DND-41 (cell line): ENCODE measurements at regions not wholly inside any gene's neighbourhood (a gene's known extent, or its start where the extent isn't known, plus 50 kb on each side); places are given as distances from the start of the nearest gene placed in this dataset.

Source experiments
- ATAC-seq: fragments of 200-7000 bp; cut with Tn5 transposase; 3 replicates; pipeline ENCODE4 v1.9.1; 2021; ENCODE audit warnings: low read depth; ENCODE audit not compliant: insufficient read depth
- DNase-seq: peaks from one replicate; pipeline ENCODE4 v3.0.0-alpha.2; 2020
- H2AFZ ChIP-seq: 2 replicates; pipeline ENCODE4 v1.6.0; 2012; ENCODE audit warnings: low read depth, low read length
- H3K27ac ChIP-seq: 2 replicates; pipeline ENCODE4 v1.5.1; 2012; ENCODE audit warnings: low read length, inconsistent platforms
- H3K27me3 ChIP-seq: fragments of 200-600 bp; sonication (generic); 2 replicates; pipeline ENCODE4 v1.6.0; 2012; ENCODE audit warnings: low read length, mild to moderate bottlenecking, inconsistent platforms; ENCODE audit not compliant: insufficient read depth, poor library complexity
- H3K36me3 ChIP-seq: 2 replicates; pipeline ENCODE4 v1.5.1; 2012; ENCODE audit warnings: low read length, inconsistent platforms; ENCODE audit not compliant: insufficient read depth
- H3K4me1 ChIP-seq: 2 replicates; pipeline ENCODE4 v1.5.1; 2012; ENCODE audit warnings: mild to moderate bottlenecking, low read length; ENCODE audit not compliant: insufficient read depth
- H3K4me2 ChIP-seq: 2 replicates; pipeline ENCODE4 v1.6.0; 2012; ENCODE audit warnings: mild to moderate bottlenecking, moderate library complexity, low read length, inconsistent platforms; ENCODE audit not compliant: insufficient read depth
- H3K4me3 ChIP-seq, 2 experiments: fragments of 200-600 bp in 1 of 2; shearing (Covaris generic) in 1 of 2; 2 replicates each; pipeline ENCODE4 v1.5.1; 2012 to 2016; ENCODE audit warnings: inconsistent platforms in 2 of 2, low read length in 2 of 2, mild to moderate bottlenecking in 2 of 2, low read depth in 1 of 2, moderate library complexity in 1 of 2
- H3K79me2 ChIP-seq: 2 replicates; pipeline ENCODE4 v1.6.0; 2012; ENCODE audit warnings: low read length, inconsistent platforms; ENCODE audit not compliant: insufficient read depth
- H3K9ac ChIP-seq: 2 replicates; pipeline ENCODE4 v1.6.0; 2012; ENCODE audit warnings: low read depth, mild to moderate bottlenecking, inconsistent platforms, low read length, moderate library complexity
- H3K9me3 ChIP-seq: 2 replicates; pipeline ENCODE4 v1.5.1; 2012; ENCODE audit warnings: low read length, moderate library complexity, mild to moderate bottlenecking, inconsistent platforms; ENCODE audit not compliant: insufficient read depth, severe bottlenecking
- H4K20me1 ChIP-seq: 2 replicates; pipeline ENCODE4 v1.6.0; 2012; ENCODE audit warnings: low read length; ENCODE audit not compliant: insufficient read depth
- CTCF ChIP-seq: IDR thresholded peaks from 2 replicates; pipeline ENCODE4 v1.5.1; 2012; ENCODE audit warnings: borderline replicate concordance, low read length, moderate library complexity, mild to moderate bottlenecking; ENCODE audit not compliant: poor library complexity, severe bottlenecking; ENCODE audit errors: extremely low read depth
- EZH2 ChIP-seq: IDR thresholded peaks from 3 replicates; pipeline ENCODE4 v1.6.1; 2012; ENCODE audit warnings: borderline replicate concordance, low read depth, mild to moderate bottlenecking, moderate library complexity, low read length, inconsistent platforms; ENCODE audit not compliant: severe bottlenecking

- Histone ChIP-seq H3K4me1 (no peaks in the 10 kb centered on the region), H4K20me1 (no peaks in the 10 kb centered on the region), H3K27me3 (no peaks in the 10 kb centered on the region), H2AFZ (no peak overlapping the region), H3K79me2 (no peaks in the 10 kb centered on the region), H3K4me3 (no peak overlapping the region), H3K9ac (no peak overlapping the region), H3K27ac (no peak overlapping the region), H3K4me2 (no peak overlapping the region), H3K36me3 (no peaks in the 10 kb centered on the region), H3K9me3 (no peaks in the 10 kb centered on the region)
- no peak for DNase-seq
- no peak for TF ChIP-seq CTCF
- TF ChIP-seq EZH2, result no peak
- ATAC-seq, result no peak
These were observed 253.8 kb upstream of the COL8A1 start for GRCh38 chr3:99384596-99384995.

GRCh38 chr3:99376926-99377325 lies 261.5 kb upstream of the COL8A1 start:
- Histone ChIP-seq H3K27me3 (no peaks in the 10 kb centered on the region), H3K4me1 (no peaks in the 10 kb centered on the region), H3K79me2 (no peaks in the 10 kb centered on the region), H3K4me2 (no peak overlapping the region), H3K27ac (no peak overlapping the region), H3K9me3 (no peaks in the 10 kb centered on the region), H2AFZ (no peak overlapping the region), H3K9ac (no peak overlapping the region), H3K4me3 (no peak overlapping the region), H3K36me3 (no peaks in the 10 kb centered on the region), H4K20me1 (no peaks in the 10 kb centered on the region)
- DNase-seq, result no peak
- TF ChIP-seq CTCF (no peak), EZH2 (no peak)
- ATAC-seq, result no peak

GRCh38 chr3:99373846-99374210 lies 264.6 kb upstream of the COL8A1 start:
- no peak overlapping the region for H3K4me3 ChIP-seq
- ATAC-seq (no peak), DNase-seq (no peak)
- no peak overlapping the region for H3K4me2 ChIP-seq
- no peaks in the 10 kb centered on the region for H3K4me1 ChIP-seq
- no peaks in the 10 kb centered on the region for H3K79me2 ChIP-seq
- TF ChIP-seq CTCF (no peak), EZH2 (no peak)
- no peaks in the 10 kb centered on the region for H3K27me3 ChIP-seq
- no peak overlapping the region for H3K9ac ChIP-seq
- H4K20me1 ChIP-seq, result no peaks in the 10 kb centered on the region
- H2AFZ ChIP-seq, result no peak overlapping the region
- no peaks in the 10 kb centered on the region for H3K9me3 ChIP-seq
- H3K27ac ChIP-seq, result no peak overlapping the region
- H3K36me3 ChIP-seq, result no peaks in the 10 kb centered on the region
